GM18909 (cell line): ENCODE measurements at regions not wholly inside any gene's neighbourhood (a gene's known extent, or its start where the extent isn't known, plus 50 kb on each side); places are given as distances from the start of the nearest gene placed in this dataset.

Experiments
- ATAC-seq: cut with Tn5 transposase; IDR thresholded peaks from one replicate; pipeline ENCODE4 v1.9.1; 2021; ENCODE audit warnings: mild to moderate bottlenecking; ENCODE audit not compliant: unreplicated experiment, poor library complexity

GRCh38 chr5:61650661-61651060, 318.6 kb downstream of the ZSWIM6 start:
- no peak for ATAC-seq

GRCh38 chr5:61651195-61651594, 319.1 kb downstream of the ZSWIM6 start:
- no peak for ATAC-seq

GRCh38 chr5:61652916-61653315, 320.9 kb downstream of the ZSWIM6 start:
- ATAC-seq, result no peak

- ATAC-seq, result no peak
Measured at GRCh38 chr5:61653807-61654580, 321.9 kb downstream of the ZSWIM6 start.

- no peak for ATAC-seq
Measured at GRCh38 chr5:61654876-61655275, 322.8 kb downstream of the ZSWIM6 start.

GRCh38 chr5:61657010-61657409, 325.0 kb downstream of the ZSWIM6 start:
- no peak for ATAC-seq

- ATAC-seq, result no peak
Measured at GRCh38 chr5:61657686-61658085, 325.6 kb downstream of the ZSWIM6 start.

GRCh38 chr5:61658592-61659008, 326.5 kb downstream of the ZSWIM6 start:
- peak; percentile 81 for ATAC-seq

- ATAC-seq, result no peak
Measured at GRCh38 chr5:61659221-61659696, 327.2 kb downstream of the ZSWIM6 start.

- ATAC-seq, result no peak
Measured at GRCh38 chr5:61662670-61663069, 330.6 kb downstream of the ZSWIM6 start.

GRCh38 chr5:61666064-61666621, 334.1 kb downstream of the ZSWIM6 start:
- no peak for ATAC-seq

- no peak for ATAC-seq
Measured at GRCh38 chr5:61667525-61668218, 335.6 kb downstream of the ZSWIM6 start.

GRCh38 chr5:61669531-61669930, 337.5 kb downstream of the ZSWIM6 start:
- no peak for ATAC-seq

GRCh38 chr5:61670941-61671340, 338.9 kb downstream of the ZSWIM6 start:
- ATAC-seq, result no peak

- no peak for ATAC-seq
Measured at GRCh38 chr5:61673007-61673735, 341.1 kb downstream of the ZSWIM6 start.

GRCh38 chr5:61674378-61674777, 342.3 kb downstream of the ZSWIM6 start:
- ATAC-seq, result no peak

- no peak for ATAC-seq
Measured at GRCh38 chr5:61675015-61675692, 343.1 kb downstream of the ZSWIM6 start.

- ATAC-seq, result no peak
Measured at GRCh38 chr5:61677220-61677619, 345.2 kb downstream of the ZSWIM6 start.

GRCh38 chr5:61678966-61679365, 346.9 kb downstream of the ZSWIM6 start:
- ATAC-seq, result no peak

GRCh38 chr5:61679562-61679961, 347.5 kb downstream of the ZSWIM6 start:
- no peak for ATAC-seq
